ENCODE measurements at regions not wholly inside any gene's neighbourhood (a gene's known extent, or its start where the extent isn't known, plus 50 kb on each side); places are given as distances from the start of the nearest gene placed in this dataset.
"Not testable (repeated sequence)": the region's sequence is repeated elsewhere in the genome, so short reads cannot be mapped to it uniquely, and the experiment has no call there.

DNA sequence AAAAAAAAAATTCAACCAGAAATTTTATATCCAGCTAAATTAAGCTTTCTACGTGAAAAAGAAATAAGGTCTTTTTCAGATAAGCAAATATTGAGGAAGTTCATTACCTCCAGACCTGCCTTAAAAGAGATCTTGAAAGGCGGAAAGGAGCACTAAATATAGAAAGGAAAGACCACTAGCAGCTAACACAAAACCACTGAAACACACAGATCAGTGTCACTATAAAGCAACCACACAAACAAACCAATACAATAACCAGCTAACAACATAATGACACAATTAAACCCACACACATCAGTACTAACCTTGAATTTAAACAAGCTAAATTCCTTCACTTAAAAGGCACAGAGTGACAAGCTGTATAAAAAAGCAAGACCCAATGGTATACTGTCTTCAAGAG lies 958.3 kb downstream of the TSN start:
- no peak for DNase-seq (ENCODE audit: low read depth, low spot score)
- peaks cover 21% of the 10 kb centered on the region for H3K9me3 ChIP-seq (ENCODE audit: control insufficient read depth, insufficient read depth, low read length)
- no peaks in the 10 kb centered on the region for H3K27me3 ChIP-seq (ENCODE audit: control insufficient read depth, insufficient read depth, low read length)
- H3K27ac ChIP-seq (ENCODE audit: low read depth, low read length) = no peak overlapping the region
- H3K4me3 ChIP-seq (ENCODE audit: low read depth, low read length) = no peak overlapping the region
- CTCF ChIA-PET = no interaction called here
- POLR2A ChIA-PET = no interaction called here
- TF ChIP-seq, protein P1, sequence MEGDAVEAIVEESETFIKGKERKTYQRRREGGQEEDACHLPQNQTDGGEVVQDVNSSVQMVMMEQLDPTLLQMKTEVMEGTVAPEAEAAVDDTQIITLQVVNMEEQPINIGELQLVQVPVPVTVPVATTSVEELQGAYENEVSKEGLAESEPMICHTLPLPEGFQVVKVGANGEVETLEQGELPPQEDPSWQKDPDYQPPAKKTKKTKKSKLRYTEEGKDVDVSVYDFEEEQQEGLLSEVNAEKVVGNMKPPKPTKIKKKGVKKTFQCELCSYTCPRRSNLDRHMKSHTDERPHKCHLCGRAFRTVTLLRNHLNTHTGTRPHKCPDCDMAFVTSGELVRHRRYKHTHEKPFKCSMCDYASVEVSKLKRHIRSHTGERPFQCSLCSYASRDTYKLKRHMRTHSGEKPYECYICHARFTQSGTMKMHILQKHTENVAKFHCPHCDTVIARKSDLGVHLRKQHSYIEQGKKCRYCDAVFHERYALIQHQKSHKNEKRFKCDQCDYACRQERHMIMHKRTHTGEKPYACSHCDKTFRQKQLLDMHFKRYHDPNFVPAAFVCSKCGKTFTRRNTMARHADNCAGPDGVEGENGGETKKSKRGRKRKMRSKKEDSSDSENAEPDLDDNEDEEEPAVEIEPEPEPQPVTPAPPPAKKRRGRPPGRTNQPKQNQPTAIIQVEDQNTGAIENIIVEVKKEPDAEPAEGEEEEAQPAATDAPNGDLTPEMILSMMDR (IDR thresholded peaks at IDR 0.05; ENCODE audit: low read depth, low read length) = no peak

- H3K4me3 ChIP-seq (ENCODE audit: low read depth, low read length); H3K27ac ChIP-seq (ENCODE audit: low read depth, low read length); H3K27me3 ChIP-seq (ENCODE audit: control insufficient read depth, insufficient read depth, low read length); DNase-seq (ENCODE audit: low read depth, low spot score); POLR2A ChIA-PET; CTCF ChIA-PET: not testable (repeated sequence)
- H3K9me3 ChIP-seq (ENCODE audit: control insufficient read depth, insufficient read depth, low read length) = peaks cover 13% of the 10 kb centered on the region
Observed at GRCh38 chr2:122720822-122721221, 965.4 kb downstream of the TSN start.

- CTCF ChIA-PET = no interaction called here
- TF ChIP-seq, protein P1 (IDR thresholded peaks at IDR 0.05; ENCODE audit: low read depth, low read length) = no peak
- DNase-seq (ENCODE audit: low read depth, low spot score) = no peak
- peaks cover 16% of the 10 kb centered on the region; the same call in 1 of the 2 replicates for H3K9me3 ChIP-seq (ENCODE audit: control insufficient read depth, insufficient read depth, low read length)
- POLR2A ChIA-PET = no interaction called here
- no peak overlapping the region for H3K4me3 ChIP-seq (ENCODE audit: low read depth, low read length)
- H3K27me3 ChIP-seq (ENCODE audit: control insufficient read depth, insufficient read depth, low read length) = no peaks in the 10 kb centered on the region
- H3K27ac ChIP-seq (ENCODE audit: low read depth, low read length) = no peak overlapping the region
Observed at GRCh38 chr2:122734766-122735424, 979.4 kb downstream of the TSN start.

DNA sequence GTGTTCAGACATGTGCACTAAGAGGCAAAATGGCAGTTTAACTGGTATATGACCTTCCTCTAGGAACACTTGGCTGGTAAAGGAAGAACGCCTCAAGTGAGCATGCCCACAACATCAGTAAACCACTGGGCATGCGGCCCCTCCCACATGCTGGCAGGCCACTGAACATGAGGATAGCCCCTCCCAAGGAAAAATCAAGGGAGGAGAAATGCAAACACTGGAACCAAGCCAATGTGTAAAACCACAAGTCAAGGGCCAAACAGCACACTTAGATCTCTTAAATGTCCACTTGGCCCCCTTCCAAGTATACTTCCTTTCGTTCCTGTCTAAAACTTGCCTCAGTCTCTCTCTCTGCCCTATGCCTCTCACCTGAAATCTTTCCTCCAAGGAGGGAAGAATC lies 980.8 kb downstream of the TSN start:
- Histone ChIP-seq H3K4me3 (ENCODE audit: low read depth, low read length) (no peak overlapping the region), H3K27ac (ENCODE audit: low read depth, low read length) (no peak overlapping the region), H3K9me3 (ENCODE audit: control insufficient read depth, insufficient read depth, low read length) (peaks cover 17% of the 10 kb centered on the region; the same call in 1 of the 2 replicates), H3K27me3 (ENCODE audit: control insufficient read depth, insufficient read depth, low read length) (no peaks in the 10 kb centered on the region)
- DNase-seq (ENCODE audit: low read depth, low spot score) = no peak
- TF ChIP-seq, protein P1 (IDR thresholded peaks at IDR 0.05; ENCODE audit: low read depth, low read length) = no peak
- ChIA-PET POLR2A (no interaction called here), CTCF (no interaction called here)

DNA sequence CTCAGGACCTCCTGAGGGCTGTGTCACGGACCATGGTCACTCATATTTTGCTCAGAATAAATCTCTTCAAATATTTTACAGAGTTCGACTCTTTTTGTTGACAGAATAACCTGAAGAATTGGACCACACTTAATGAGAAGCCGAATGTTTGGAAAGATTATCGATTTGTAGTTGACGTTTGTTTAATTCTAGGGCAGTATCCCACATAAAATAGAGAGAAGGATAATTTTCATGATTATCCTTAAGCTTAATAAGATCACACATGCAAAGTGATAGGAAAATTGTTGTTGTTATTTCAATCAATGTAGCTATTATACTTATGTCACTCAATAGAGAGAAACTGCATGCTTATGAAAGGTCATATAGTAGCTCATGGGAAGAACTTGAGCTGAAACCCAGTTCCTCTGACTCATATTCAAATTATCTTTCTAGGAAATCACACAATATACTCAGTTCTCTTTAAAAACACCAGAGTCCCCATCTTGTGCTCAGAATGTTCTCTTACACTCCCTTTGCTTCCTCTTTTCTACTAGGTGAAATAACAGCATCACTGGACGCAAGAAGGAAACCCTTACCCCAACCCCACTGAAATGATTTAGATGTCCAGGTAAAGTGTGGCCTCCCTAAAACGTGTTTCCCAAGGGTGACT lies 982.1 kb downstream of the TSN start:
- CTCF ChIA-PET = no interaction called here
- Histone ChIP-seq H3K4me3 (ENCODE audit: low read depth, low read length) (no peak overlapping the region), H3K27me3 (ENCODE audit: control insufficient read depth, insufficient read depth, low read length) (no peaks in the 10 kb centered on the region), H3K27ac (ENCODE audit: low read depth, low read length) (no peak overlapping the region), H3K9me3 (ENCODE audit: control insufficient read depth, insufficient read depth, low read length) (peaks cover 12% of the 10 kb centered on the region; the same call in 1 of the 2 replicates)
- TF ChIP-seq, protein P1 (IDR thresholded peaks at IDR 0.05; ENCODE audit: low read depth, low read length) = no peak
- no peak for DNase-seq (ENCODE audit: low read depth, low spot score)
- POLR2A ChIA-PET = no interaction called here
